ENCODE measurements at regions not wholly inside any gene's neighbourhood (a gene's known extent, or its start where the extent isn't known, plus 50 kb on each side); places are given as distances from the start of the nearest gene placed in this dataset.

DNA sequence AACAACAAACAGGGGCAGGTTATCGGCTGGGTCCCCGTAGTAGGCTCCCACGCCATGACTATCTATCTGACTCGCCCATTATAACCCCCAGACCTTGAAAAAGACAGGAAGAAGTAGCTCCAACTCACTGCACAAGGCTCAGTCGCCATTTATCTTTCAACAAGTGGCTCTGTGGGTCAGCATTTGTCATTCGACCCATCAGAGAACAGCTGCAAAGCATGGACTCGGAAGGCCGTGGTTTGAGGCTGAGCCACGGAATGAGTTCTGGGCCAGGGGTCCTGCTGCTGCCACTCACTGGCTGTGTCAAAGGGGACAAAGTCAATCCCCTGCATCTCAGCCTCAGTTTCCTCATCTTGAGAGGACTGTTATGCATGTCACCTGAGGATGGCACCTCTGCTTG lies 131.0 kb downstream of the DMRTA2 start:
- DNase-seq (ENCODE audit: low spot score), result no peak

DNA sequence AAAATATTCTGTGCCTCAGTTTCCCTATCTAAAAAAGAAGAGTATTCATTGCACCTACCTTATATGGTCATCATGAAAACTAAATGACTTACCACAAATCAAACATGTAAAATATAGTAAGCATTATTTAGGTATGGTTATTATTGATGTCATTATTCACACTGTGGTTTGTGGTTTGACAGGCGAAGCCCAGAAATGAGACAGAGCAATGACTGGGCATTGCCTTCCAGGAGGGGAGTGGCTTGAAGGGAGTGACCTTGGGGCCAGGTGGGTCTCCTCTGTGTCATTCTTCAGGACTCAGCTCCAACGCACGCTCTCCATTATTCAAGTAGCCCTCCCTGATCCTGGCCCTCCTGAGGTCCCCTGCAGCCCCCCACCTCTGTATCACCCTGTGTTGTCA lies 133.7 kb downstream of the DMRTA2 start:
- DNase-seq (ENCODE audit: low spot score), result no peak

DNA sequence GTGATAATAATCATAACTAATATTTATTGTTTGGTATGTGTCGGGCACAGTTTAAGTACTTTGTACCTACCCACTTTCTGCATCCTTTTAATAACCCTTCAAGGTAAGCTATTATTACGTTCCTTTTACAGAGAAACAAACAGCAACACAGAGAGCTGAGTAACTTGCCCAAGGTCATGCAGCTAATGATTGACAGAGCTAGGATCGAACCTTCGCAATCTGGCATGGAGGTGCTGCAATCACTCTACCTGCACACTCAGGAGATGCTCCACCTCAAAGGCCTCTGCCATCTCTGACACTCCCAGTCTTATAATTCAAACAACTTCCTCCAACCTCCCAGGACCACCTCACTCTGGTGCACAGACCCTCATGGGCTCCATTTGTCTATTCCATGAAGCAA lies 137.2 kb downstream of the DMRTA2 start:
- no peak for DNase-seq (ENCODE audit: low spot score)

- no peak for DNase-seq (ENCODE audit: low spot score)
Measured at GRCh38 chr1:50279622-50280330, 143.5 kb downstream of the DMRTA2 start.

DNA sequence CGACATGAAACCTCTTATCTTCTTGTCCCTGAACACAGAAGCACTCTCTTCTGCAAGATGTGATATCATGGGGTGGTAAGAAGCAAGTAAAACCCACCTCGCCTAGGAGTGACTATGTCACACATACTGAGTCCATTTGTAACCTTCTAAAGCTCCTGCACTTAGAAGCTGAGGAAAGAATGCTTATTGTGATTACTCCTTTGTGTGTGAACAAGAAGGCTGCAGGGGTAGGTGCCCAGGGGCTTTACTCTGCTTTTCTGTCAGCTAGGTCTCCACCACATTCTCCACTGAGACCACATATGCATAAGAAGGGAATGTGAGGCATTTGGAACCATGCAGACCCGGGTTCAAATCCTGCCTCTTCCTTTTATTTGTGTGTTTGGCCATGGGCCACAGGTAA lies 144.3 kb downstream of the DMRTA2 start:
- DNase-seq (ENCODE audit: low spot score), result no peak

DNA sequence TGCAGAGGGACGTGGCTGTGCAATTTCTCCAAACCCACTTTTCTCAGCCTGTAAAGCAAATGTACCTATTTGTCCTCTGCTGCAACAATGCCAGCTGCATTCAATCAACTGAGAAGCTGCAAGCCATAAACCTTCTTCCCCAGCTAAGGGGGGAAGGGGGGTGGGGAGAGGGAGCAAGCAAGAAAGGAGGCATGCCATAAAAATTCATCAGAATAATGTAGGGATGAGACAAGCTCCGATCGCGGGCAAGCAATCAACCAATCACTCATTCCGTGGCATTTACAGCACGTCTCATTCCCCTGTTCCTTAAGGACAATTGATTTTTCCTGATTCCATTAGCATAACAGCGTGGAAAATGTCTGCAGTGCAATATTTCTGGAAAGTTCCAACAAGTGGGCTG lies 144.8 kb downstream of the DMRTA2 start:
- no peak for DNase-seq (ENCODE audit: low spot score)

- DNase-seq (ENCODE audit: low spot score), result no peak
Measured at GRCh38 chr1:50275566-50275965, 147.7 kb downstream of the DMRTA2 start.

DNA sequence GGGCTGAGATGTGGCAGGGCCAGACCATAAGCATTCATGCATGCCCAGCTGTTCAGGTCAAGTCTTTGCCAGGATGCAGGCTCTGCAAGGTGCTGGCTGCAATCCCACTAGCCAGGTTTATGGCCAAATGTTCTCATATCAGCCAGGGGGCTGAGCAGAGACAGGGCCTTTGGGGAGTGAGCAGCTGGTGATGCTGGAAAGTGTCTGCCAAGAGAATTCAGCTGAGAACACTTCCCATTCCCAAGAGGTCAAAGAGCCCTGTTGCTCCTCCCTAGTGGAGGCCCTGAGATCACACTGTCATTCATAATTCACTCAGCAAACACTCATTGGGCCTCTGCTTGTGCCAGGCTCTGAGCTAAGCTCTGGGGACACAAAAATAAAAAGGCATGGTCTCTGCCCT lies 150.3 kb downstream of the DMRTA2 start:
- no peak for DNase-seq (ENCODE audit: low spot score)

DNA sequence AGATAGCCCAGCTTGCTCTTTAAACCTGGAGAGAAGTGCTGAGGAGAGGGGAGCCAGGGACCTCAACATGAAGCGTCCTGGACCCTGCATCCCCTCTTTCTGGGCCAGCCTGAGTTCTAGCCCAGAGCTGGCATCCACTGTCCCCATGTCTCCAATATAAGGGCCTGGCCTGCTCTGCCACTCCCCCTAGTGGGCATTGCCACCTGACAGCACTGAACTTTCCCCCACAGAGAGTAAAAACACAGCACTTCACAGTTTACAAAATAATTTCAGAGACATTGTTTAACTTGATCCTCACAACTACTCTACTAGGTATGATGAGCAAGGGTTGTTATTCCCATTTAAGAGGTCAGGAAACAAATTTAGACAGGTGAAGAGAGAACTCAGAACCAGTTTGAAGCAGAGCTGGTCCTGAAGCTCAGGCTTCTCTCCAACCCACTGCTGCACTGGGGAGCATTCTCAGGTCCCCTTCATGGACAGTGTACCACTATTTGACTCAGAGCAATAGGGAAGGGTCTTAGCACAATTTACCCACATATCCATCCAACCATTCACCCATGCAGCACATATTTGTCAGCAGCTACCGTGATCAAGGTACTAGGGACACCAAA lies 151.2 kb downstream of the DMRTA2 start:
- no peak for DNase-seq (ENCODE audit: low spot score)

GRCh38 chr1:50271337-50271736 lies 151.9 kb downstream of the DMRTA2 start:
- no peak for DNase-seq (ENCODE audit: low spot score)

- no peak for DNase-seq (ENCODE audit: low spot score)
Measured at GRCh38 chr1:50270926-50271325, 152.3 kb downstream of the DMRTA2 start.

- DNase-seq (ENCODE audit: low spot score), result no peak
Measured at GRCh38 chr1:50268049-50268448, 155.2 kb downstream of the DMRTA2 start.

GRCh38 chr1:50266509-50266908 lies 156.7 kb downstream of the DMRTA2 start:
- no peak for DNase-seq (ENCODE audit: low spot score)

DNA sequence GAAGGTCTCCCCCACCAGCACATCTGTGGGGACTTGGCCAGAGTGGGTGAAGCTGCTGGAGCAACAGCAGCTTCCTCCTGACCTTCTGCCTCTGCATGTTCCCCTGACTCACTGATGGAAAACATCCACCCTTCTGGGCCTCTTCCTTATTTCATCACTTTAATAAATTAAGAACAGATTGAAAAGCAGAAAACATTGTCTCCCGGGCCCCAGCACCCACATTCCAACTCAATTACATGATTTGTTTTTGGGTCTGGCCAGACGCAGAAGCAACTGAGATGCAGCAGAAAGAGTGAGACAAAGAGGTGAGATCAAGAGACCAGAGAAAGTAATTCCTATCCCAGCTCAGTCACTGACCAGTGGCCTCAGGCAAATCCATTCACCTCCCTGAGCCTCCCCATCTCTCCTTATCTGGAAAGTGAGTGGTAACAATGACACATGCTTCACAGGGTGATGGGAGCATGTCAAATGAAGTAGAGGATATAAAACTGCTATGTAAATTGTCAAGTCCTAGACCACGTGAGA lies 157.1 kb downstream of the ELAVL4 start:
- no peak for DNase-seq (ENCODE audit: low spot score)

DNA sequence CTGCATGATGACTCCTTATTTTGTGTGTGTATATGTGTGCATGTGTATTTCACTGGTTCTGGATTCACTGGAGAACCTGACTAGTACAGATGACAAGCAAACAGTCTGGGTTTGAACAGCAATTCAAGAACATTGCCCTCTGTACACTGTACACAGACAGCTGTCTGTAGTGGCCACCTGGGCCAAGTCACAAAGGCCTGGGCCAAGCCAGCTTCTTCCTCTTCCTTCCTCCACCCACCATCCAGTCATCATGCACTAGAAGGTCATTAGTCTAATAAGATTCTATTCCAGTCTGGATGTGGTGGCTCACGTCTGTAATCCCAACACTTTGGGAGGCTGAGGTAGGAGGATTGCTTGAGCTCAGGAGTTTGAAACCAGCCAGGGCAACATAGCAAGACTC lies 155.9 kb downstream of the ELAVL4 start:
- no peak for DNase-seq (ENCODE audit: low spot score)

DNA sequence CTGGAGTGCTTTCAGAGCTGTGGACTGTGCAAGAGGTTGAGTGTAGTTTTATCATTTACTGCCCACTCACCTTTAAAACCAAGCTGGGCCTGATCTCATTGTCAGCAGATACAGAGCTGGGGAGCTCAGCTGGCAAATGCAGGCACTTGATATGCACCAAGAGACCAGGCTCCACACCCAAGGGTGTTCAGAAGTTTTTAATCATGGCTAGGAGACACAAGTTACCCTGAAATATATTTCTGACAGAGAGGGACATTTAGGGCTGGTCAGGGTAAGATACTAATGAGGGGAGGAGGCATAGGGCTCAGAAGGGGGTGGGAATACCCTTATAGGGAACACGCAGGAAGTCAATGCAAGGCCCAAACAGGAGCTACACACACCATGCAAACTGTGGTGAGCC lies 153.7 kb downstream of the ELAVL4 start:
- no peak for DNase-seq (ENCODE audit: low spot score)

DNA sequence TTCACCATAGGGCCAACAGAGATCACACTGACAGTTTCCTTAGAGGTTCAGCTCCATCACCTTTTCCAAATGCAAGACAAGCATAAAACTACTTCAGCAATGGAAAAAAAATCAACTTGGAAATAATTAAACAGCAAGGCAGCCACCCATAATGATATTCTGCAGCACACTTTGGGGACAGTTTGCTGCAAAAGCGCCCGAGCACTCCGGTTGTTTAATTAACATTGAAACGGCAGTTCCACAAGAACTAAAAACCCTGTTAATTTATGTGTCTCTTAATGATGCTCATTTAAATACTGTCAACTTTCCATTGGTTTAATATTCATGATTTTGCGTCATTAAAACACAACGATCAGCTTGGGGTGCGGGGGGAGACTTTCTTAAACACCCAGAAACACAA lies 153.2 kb downstream of the ELAVL4 start:
- no peak for DNase-seq (ENCODE audit: low spot score)

DNA sequence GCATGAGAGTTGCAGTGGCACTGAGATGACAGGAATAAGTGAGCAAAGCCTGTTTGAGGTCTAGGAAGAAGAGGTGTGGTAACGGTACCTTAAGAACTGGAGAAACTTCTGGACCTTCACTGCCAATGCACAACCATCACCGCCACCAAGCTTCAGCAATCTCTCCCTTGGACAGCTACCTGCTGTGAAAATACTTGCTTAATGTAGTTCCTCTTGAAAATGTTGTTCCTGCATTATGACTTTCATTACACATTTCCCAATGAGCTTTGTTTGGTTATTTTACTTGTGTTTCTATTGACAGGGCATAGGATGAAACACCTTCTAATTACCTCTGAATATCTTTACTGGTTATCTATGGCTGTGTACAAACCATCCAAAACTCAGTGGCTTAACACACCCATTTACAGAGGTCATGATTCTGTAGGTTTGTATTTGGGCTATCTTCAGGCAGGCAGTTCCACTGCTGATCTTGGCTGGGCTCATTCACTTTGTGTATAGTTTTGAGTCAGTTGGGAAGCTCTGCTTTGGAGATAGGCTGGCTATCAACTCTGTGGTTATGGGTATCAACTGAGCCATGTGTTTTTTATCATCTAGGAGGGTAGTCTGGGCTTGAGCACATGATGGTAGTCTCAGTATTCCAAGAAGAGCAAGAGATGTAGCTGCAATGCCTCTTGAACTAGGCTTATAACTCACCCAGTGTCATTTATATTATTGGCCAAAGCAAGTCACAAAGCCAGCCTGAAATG lies 149.4 kb downstream of the ELAVL4 start:
- no peak for DNase-seq (ENCODE audit: low spot score)

DNA sequence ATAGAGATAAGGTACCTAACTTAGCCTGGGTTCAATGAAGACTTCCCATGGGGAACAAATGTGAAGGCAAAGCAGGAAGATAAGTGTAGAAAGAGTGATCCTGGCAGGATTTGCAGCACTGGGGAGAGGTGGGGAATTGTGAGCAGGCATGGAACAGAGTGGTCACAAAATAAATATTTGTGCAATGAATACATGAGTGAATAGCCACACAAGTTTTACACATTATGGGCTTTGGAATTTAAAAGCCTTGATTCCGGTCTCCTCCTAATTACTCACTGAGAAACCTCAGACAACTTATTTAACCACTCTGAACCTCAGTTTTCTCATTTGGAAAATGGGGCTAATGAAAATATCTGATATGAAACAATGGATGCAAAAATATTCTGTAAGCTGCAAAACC lies 148.3 kb downstream of the ELAVL4 start:
- DNase-seq (ENCODE audit: low spot score), result no peak
